Stimulated activated naive CD8-positive, alpha-beta T cell treated with anti-CD3 and anti-CD28 coated beads, Interleukin-15, amount 100 ng/mL, for 72 hours (primary cell): ENCODE measurements at regions not wholly inside any gene's neighbourhood (a gene's known extent, or its start where the extent isn't known, plus 50 kb on each side); places are given as distances from the start of the nearest gene placed in this dataset.
"Not testable (repeated sequence)": the region's sequence is repeated elsewhere in the genome, so short reads cannot be mapped to it uniquely, and the experiment has no call there.

ENCODE experiments used
- ATAC-seq: fragments of 150-1000 bp; cut with Tn5 transposase; 2 replicates; pipeline ENCODE4 v1.10.0; 2021; ENCODE audit warnings: mild to moderate bottlenecking, moderate library complexity
- DNase-seq, 2 donors: peaks; one replicate each; pipeline ENCODE4 v3.0.0; 2021 to 2022
- H3K27ac Mint-ChIP-seq, 2 donors: one replicate each; pipeline ENCODE4 v1.8.0; 2022; ENCODE audit warnings: mild to moderate bottlenecking in 2 of 2, mixed read lengths in 2 of 2, moderate library complexity in 2 of 2
- H3K27me3 Mint-ChIP-seq: one replicate; pipeline ENCODE4 v1.8.0; 2022; ENCODE audit warnings: mixed read lengths
- H3K4me1 Mint-ChIP-seq: one replicate; pipeline ENCODE4 v1.8.0; 2022; ENCODE audit warnings: mild to moderate bottlenecking, mixed read lengths
- H3K4me3 Mint-ChIP-seq, 2 donors: one replicate each; pipeline ENCODE4 v1.8.0; 2022; ENCODE audit warnings: mild to moderate bottlenecking in 2 of 2, mixed read lengths in 2 of 2, moderate library complexity in 1 of 2
- H3K9me3 Mint-ChIP-seq, 2 donors: one replicate each; pipeline ENCODE4 v1.8.0; 2022; ENCODE audit warnings: mixed read lengths in 2 of 2

DNA sequence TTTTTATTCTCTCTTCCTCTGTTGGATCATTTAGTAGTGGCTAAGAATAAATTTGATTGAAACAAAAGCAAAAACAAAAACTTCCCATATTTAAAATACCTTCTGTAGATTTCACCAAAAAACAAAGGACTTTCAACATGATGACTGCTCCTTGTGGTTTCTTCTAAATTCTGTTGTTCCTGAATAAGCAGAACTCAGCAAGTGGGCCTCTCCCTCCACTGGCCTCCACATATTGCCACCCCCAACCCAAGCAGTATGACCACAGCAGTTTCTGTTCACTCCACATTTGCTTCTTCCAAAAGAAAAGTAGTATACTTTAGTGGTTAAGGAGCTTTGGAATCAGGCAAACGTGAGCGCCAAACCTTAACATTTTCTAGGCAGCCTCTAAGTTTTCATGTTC is 114.7 kb downstream of the COX18 start:
- H3K27ac Mint-ChIP-seq: no peak overlapping the region
- peaks cover 16% of the 10 kb centered on the region for H3K27me3 Mint-ChIP-seq
- no peak for DNase-seq
- no peak overlapping the region for H3K4me3 Mint-ChIP-seq
- peaks cover 4% of the 10 kb centered on the region in 2 donors for H3K9me3 Mint-ChIP-seq
- no peak for ATAC-seq
- H3K4me1 Mint-ChIP-seq: peaks cover 11% of the 10 kb centered on the region

DNA sequence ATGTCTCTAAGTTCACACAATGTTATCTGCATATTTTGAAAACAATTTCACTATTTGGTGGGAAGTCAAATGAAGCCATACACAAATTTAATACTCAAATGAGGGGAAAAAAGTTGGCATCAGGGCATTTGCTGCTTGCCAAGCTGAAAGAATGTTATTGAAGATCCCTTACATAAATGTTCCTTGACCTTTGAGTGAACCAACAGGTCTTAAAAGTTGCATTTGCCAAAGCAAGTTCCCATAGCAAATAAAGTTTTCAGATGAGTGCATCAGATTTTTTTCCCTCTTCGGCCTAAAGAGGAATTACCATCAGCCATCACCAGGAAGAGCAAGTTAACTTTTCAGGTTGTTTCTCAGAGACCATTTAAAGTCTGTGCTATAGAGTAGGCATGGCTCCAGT is 115.9 kb downstream of the COX18 start:
- H3K9me3 Mint-ChIP-seq: no peaks in the 10 kb centered on the region
- H3K27me3 Mint-ChIP-seq: peaks cover 16% of the 10 kb centered on the region
- peaks cover 11% of the 10 kb centered on the region for H3K4me1 Mint-ChIP-seq
- H3K4me3 Mint-ChIP-seq: no peak overlapping the region
- H3K27ac Mint-ChIP-seq: no peak overlapping the region
- no peak for ATAC-seq
- no peak for DNase-seq

- ATAC-seq (peak; percentile 61), DNase-seq (no peak)
- no peak overlapping the region for H3K27ac Mint-ChIP-seq
- no peaks in the 10 kb centered on the region for H3K9me3 Mint-ChIP-seq
- no peak overlapping the region for H3K4me3 Mint-ChIP-seq
- peaks cover 11% of the 10 kb centered on the region for H3K4me1 Mint-ChIP-seq
- peaks cover 12% of the 10 kb centered on the region for H3K27me3 Mint-ChIP-seq
Observed at GRCh38 chr4:72951628-72952027, 117.9 kb downstream of the COX18 start.

DNA sequence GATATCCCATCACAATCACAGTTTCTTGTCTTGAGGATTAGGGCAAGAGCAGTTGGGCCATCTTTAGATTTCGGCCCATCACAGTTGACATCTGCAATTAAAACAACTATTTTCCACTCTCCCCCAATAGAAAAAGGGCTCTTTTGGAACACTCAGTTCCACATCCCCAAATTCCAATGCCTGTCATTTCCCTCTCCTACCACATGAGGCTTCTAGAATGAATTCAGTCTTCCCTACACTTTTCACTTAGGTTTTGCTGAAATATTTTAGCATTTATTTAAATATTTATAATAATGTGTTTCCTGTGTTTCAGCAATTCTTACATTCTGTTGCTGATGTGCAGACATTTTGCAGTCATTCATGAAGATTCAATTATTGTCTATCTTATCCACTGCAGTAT is 118.4 kb downstream of the COX18 start:
- peaks cover 11% of the 10 kb centered on the region for H3K4me1 Mint-ChIP-seq
- ATAC-seq: no peak
- no peak overlapping the region for H3K4me3 Mint-ChIP-seq
- DNase-seq: no peak
- H3K27me3 Mint-ChIP-seq: peaks cover 7% of the 10 kb centered on the region
- peaks cover 0 to under 1% of the 10 kb centered on the region in 2 donors for H3K9me3 Mint-ChIP-seq
- H3K27ac Mint-ChIP-seq: no peak overlapping the region

- Mint-ChIP-seq H3K4me1 (peaks cover 11% of the 10 kb centered on the region), H3K4me3 (no peak overlapping the region), H3K27me3 (peaks cover 8% of the 10 kb centered on the region), H3K27ac (no peak overlapping the region), H3K9me3 (peaks cover 6 to 8% of the 10 kb centered on the region in 2 donors)
- ATAC-seq: no peak
- no peak for DNase-seq
Observed at GRCh38 chr4:72948080-72948479, 121.4 kb downstream of the COX18 start.

- Mint-ChIP-seq H3K4me3 (no peak overlapping the region), H3K4me1 (no peaks in the 10 kb centered on the region), H3K9me3 (peaks cover 6 to 8% of the 10 kb centered on the region in 2 donors), H3K27ac (no peak overlapping the region), H3K27me3 (peaks cover 8% of the 10 kb centered on the region)
- DNase-seq (no peak), ATAC-seq (no peak)
Observed at GRCh38 chr4:72945719-72946336, 123.7 kb downstream of the COX18 start.

- H3K27me3 Mint-ChIP-seq: peaks cover 15% of the 10 kb centered on the region
- no peaks in the 10 kb centered on the region for H3K4me1 Mint-ChIP-seq
- no peak overlapping the region for H3K27ac Mint-ChIP-seq
- H3K4me3 Mint-ChIP-seq: no peak overlapping the region
- no peak for DNase-seq
- no peak for ATAC-seq
- peaks cover 6 to 8% of the 10 kb centered on the region in 2 donors for H3K9me3 Mint-ChIP-seq
Observed at GRCh38 chr4:72942565-72942964, 127.0 kb downstream of the COX18 start.

DNA sequence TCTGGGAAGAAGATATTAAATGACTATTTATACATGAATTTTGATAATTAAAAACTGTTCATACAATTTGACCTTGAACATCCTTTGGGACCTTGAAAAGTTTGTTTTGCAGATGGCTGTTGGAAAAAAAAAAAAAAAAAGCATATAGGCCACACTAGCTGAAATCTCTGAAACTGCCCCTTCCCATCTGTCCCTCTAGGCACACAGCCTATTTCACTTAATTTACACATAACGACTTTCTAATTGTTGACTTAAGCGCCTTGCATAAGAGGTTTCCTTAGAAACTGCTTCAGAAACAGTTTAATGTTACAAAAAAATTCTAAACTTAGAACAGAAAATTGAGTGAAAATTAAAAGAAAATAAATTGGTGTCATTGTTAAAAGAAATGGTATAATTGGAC is 131.0 kb downstream of the COX18 start:
- Mint-ChIP-seq H3K27me3 (peaks cover 10% of the 10 kb centered on the region), H3K27ac (no peak overlapping the region), H3K4me1 (peaks cover 12% of the 10 kb centered on the region), H3K9me3 (no peaks in the 10 kb centered on the region), H3K4me3 (no peak overlapping the region)
- ATAC-seq (no peak), DNase-seq (no peak)

DNA sequence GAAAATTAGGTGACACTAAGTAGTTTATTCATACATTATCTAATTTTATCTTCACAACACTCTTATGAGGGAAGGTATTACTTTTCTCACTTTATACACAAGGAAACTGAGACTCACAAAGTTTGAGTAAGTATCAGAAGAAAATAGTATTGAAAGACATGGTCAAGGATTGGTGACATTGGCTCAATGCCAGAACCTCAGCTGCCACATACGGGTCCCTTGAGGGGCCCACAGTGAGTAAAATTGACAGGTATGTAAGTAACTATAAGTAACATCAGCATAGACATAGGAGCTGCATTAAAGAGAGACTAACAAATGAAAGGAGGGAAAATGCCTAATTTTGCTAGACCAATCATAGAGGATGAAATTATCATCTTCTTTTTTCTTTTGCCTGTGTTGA is 134.1 kb downstream of the COX18 start:
- peak; percentile 2 to 16 for DNase-seq
- Mint-ChIP-seq H3K4me1 (peaks cover 12% of the 10 kb centered on the region), H3K27ac (no peak overlapping the region), H3K27me3 (peaks cover 10% of the 10 kb centered on the region), H3K9me3 (no peaks in the 10 kb centered on the region), H3K4me3 (no peak overlapping the region)
- peak; percentile 59 for ATAC-seq

DNA sequence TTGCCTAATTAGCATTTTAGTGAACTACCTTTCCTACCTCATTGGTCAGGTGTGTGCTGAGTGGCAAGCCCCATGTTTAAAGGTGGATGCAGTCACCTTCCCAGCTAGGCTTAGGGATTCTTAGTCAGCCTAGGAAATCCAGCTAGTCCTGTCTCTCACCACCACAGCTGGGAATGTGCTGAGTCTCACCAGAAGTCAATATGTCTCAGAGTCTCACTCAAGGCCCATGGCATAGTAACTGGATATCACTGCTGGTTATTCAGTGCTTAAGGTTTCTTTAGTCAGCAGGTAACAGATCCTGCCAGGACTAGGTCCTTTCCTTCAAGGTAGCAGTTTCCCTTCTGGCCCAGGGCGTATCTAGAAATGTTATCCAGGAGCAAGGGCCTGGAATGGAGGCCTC is 136.5 kb downstream of the COX18 start:
- no peaks in the 10 kb centered on the region for H3K9me3 Mint-ChIP-seq
- ATAC-seq: no peak
- H3K4me3 Mint-ChIP-seq: no peak overlapping the region
- DNase-seq: no peak
- no peak overlapping the region for H3K27ac Mint-ChIP-seq
- peaks cover 8% of the 10 kb centered on the region for H3K27me3 Mint-ChIP-seq
- peaks cover 12% of the 10 kb centered on the region for H3K4me1 Mint-ChIP-seq

GRCh38 chr4:72931346-72931745 is 138.2 kb downstream of the COX18 start:
- no peak for DNase-seq
- Mint-ChIP-seq H3K4me1 (peaks cover 12% of the 10 kb centered on the region), H3K27ac (no peak overlapping the region), H3K9me3 (no peaks in the 10 kb centered on the region), H3K4me3 (no peak overlapping the region), H3K27me3 (peaks cover under 1% of the 10 kb centered on the region)
- no peak for ATAC-seq

DNA sequence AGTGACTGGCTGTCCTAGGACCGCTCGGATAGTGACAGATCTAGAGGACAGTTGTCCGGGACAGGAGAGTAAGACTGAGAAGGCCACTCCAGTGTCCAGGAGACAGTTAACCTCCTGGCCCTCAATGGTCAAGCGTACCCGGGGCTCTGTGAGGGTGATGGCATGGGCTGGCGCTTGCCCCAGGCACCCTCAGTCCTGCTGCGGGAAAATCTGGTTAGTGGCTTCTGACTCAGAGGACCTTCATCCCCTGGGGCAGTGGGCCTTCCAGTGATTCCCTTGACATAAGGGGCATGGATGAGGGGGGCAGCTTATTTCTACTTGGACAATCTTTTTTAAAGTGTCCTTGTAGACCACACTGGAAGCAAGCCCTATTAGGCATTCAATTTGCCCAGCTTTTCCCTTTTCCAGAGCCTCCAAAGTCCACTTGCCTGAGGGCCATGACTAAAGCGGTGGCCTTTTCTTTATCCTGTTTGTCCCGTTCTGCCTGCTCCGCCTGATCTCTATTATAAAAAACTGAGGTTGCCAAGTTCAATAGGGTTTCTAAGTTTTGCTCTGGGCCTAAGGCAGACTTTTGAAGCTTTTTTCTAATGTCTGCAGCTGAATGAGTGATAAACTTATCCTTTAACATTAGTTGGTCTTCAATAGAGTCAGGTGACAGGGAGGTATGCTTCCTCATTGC is 139.8 kb downstream of the COX18 start:
- not testable (repeated sequence) for DNase-seq, H3K4me1 Mint-ChIP-seq, H3K4me3 Mint-ChIP-seq, ATAC-seq, H3K9me3 Mint-ChIP-seq
- Mint-ChIP-seq H3K27ac (peak overlapping the region in 1 of 2 donors; percentile 9), H3K27me3 (peaks cover 11% of the 10 kb centered on the region)

DNA sequence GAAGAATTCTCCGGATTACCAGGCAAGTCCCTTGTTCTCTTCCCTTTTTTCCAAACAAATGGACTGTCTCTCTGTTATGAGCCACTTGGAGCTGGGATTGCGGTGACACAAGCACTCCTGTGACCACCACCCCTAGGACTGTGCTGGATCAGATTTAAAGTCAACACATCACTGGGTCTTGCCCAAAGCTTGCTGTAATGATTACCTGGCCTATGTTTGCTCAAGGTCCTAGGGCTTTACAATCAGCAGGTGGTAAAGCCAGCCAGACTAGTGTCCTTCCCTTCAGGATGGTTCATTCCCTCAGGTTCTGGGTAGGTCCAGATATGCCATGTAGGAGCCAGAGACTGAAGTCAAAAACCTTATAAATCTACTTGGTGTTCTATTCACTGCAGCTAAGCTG is 144.7 kb downstream of the COX18 start:
- no peaks in the 10 kb centered on the region for H3K4me1 Mint-ChIP-seq
- H3K27ac Mint-ChIP-seq: no peak overlapping the region
- peaks cover 20% of the 10 kb centered on the region for H3K27me3 Mint-ChIP-seq
- no peak for DNase-seq
- peaks cover 0 to 22% of the 10 kb centered on the region in 2 donors for H3K9me3 Mint-ChIP-seq
- H3K4me3 Mint-ChIP-seq: no peak overlapping the region
- ATAC-seq: no peak

- Mint-ChIP-seq H3K27me3 (peaks cover 30% of the 10 kb centered on the region), H3K27ac (no peak overlapping the region), H3K4me3 (no peak overlapping the region), H3K4me1 (no peaks in the 10 kb centered on the region), H3K9me3 (peaks cover 0 to 14% of the 10 kb centered on the region in 2 donors)
- ATAC-seq (no peak), DNase-seq (no peak)
Observed at GRCh38 chr4:72919937-72920336, 149.6 kb downstream of the COX18 start.

DNA sequence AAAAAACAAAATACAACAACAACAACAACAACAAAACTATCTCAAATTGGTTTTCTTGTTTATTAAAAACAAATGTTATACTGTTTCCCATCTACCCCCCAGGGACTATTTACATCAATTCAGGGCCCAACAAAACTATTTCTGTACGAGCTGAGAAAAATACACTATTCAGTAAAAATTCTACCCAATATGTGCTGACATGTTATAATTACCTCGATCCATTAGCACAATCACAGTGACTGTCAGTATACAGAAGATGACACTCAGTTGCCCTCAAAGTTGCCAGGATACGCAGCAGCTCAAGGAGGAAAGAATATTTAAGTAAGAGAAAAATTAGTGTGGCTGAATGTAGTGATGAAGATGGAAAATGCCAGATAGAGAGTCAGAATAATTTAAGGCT is 150.1 kb downstream of the COX18 start:
- H3K4me3 Mint-ChIP-seq: no peak overlapping the region

GRCh38 chr4:72918362-72918761 is 151.2 kb downstream of the COX18 start:
- ATAC-seq: no peak
- H3K9me3 Mint-ChIP-seq: peaks cover 0 to 3% of the 10 kb centered on the region in 2 donors
- H3K27ac Mint-ChIP-seq: no peak overlapping the region
- H3K27me3 Mint-ChIP-seq: peaks cover 40% of the 10 kb centered on the region
- H3K4me1 Mint-ChIP-seq: no peaks in the 10 kb centered on the region
- no peak for DNase-seq
- no peak overlapping the region for H3K4me3 Mint-ChIP-seq

More for the DNA sequence above, 150.1 kb downstream of the COX18 start:
- no peak for ATAC-seq
- no peak overlapping the region for H3K27ac Mint-ChIP-seq
- no peak for DNase-seq
- peaks cover 0 to 14% of the 10 kb centered on the region in 2 donors for H3K9me3 Mint-ChIP-seq
- no peaks in the 10 kb centered on the region for H3K4me1 Mint-ChIP-seq
- H3K27me3 Mint-ChIP-seq: peaks cover 34% of the 10 kb centered on the region
